MM.1S (cell line): ENCODE measurements at regions not wholly inside any gene's neighbourhood (a gene's known extent, or its start where the extent isn't known, plus 50 kb on each side); places are given as distances from the start of the nearest gene placed in this dataset.

Source experiments
- DNase-seq: peaks from one replicate; pipeline ENCODE4 v3.0.0-alpha.2; 2015
- H2AFZ ChIP-seq: fragments of 300-600 bp; sonication (generic); 2 replicates; pipeline ENCODE4 v1.6.0; 2016; ENCODE audit warnings: antibody characterized with exemption, low read length
- H3F3A ChIP-seq: fragments of 300-600 bp; sonication (generic); 2 replicates; pipeline ENCODE4 v1.6.1; 2016; ENCODE audit warnings: mild to moderate bottlenecking, antibody characterized with exemption, low read length, moderate library complexity, mixed read lengths; ENCODE audit not compliant: insufficient read depth
- H3K27ac ChIP-seq: fragments of 300-600 bp; sonication (generic); 2 replicates; pipeline ENCODE4 v1.5.1; 2016; ENCODE audit warnings: mild to moderate bottlenecking, low read length
- H3K27me3 ChIP-seq: fragments of 300-600 bp; sonication (generic); replicated peaks from 2 replicates; pipeline ENCODE4 v1.6.0; 2016; ENCODE audit warnings: low read length; ENCODE audit not compliant: insufficient read depth
- H3K36me3 ChIP-seq: fragments of 300-600 bp; sonication (generic); replicated peaks from 2 replicates; pipeline ENCODE4 v1.6.1; 2016; ENCODE audit warnings: mild to moderate bottlenecking, low read length, mixed read lengths; ENCODE audit not compliant: insufficient read depth
- H3K4me1 ChIP-seq: fragments of 300-600 bp; sonication (generic); 2 replicates; pipeline ENCODE4 v1.6.1; 2016; ENCODE audit warnings: low read length, mixed read lengths
- H3K4me2 ChIP-seq: fragments of 300-600 bp; sonication (generic); 2 replicates; pipeline ENCODE4 v1.6.0; 2016; ENCODE audit warnings: low read depth, low read length
- H3K4me3 ChIP-seq: fragments of 300-600 bp; sonication (generic); 2 replicates; pipeline ENCODE4 v1.5.1; 2016; ENCODE audit warnings: low read length, mixed read lengths
- H3K79me2 ChIP-seq: fragments of 300-600 bp; sonication (generic); 2 replicates; pipeline ENCODE4 v1.6.1; 2016; ENCODE audit warnings: mixed run types, low read length, mixed read lengths
- H3K9ac ChIP-seq: fragments of 300-600 bp; sonication (generic); 2 replicates; pipeline ENCODE4 v1.6.1; 2016; ENCODE audit warnings: low read length, mixed read lengths
- H3K9me2 ChIP-seq: fragments of 300-600 bp; sonication (generic); replicated peaks from 2 replicates; pipeline ENCODE4 v1.6.1; 2016; ENCODE audit warnings: mild to moderate bottlenecking, low read length, mixed read lengths; ENCODE audit not compliant: insufficient read depth
- H3K9me3 ChIP-seq: fragments of 300-600 bp; sonication (generic); replicated peaks from 2 replicates; pipeline ENCODE4 v1.6.1; 2016; ENCODE audit warnings: mild to moderate bottlenecking, low read length, mixed read lengths; ENCODE audit not compliant: insufficient read depth
- H4K20me1 ChIP-seq: fragments of 300-600 bp; sonication (generic); 2 replicates; pipeline ENCODE4 v1.6.1; 2016; ENCODE audit warnings: mild to moderate bottlenecking, low read length, moderate library complexity, mixed read lengths; ENCODE audit not compliant: insufficient read depth
- EZH2 ChIP-seq: fragments of 300-600 bp; sonication (generic); optimal IDR thresholded peaks from 2 replicates; pipeline ENCODE3; 2017; ENCODE audit warnings: low read depth, mild to moderate bottlenecking, antibody characterized with exemption, low read length, mixed read lengths
- EZH2phosphoT487 ChIP-seq: fragments of 300-600 bp; sonication (generic); IDR thresholded peaks from 2 replicates; pipeline ENCODE4 v1.6.1; 2018; ENCODE audit warnings: antibody characterized with exemption, low read length
- TF ChIP-seq, protein P1 (sequence below): fragments of 300-600 bp; sonication (generic); IDR thresholded peaks from 2 replicates; pipeline ENCODE4 v1.5.1; 2016; ENCODE audit warnings: antibody characterized with exemption, low read length, mixed read lengths

DNA sequence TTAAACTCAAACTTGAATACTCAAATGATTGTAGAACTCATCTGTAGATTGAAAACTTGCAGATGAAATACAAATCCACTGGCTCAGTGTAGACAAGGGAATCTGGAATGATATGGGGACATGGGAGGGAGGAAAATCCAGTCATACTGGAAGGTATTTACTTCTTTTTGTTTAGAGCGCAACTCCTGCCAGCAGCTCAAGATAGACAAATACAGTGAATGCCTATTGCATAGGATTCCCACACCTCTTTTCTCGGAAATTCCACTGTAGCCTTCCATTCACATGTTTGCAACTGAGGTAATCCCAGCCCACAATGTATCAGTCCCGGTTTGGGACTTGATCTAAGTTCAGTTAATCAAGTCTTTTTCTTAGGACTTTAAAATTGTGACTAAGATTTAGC, 311.2 kb downstream of the PTPRC start:
- H3K36me3 ChIP-seq: no peaks in the 10 kb centered on the region
- H3K4me1 ChIP-seq: no peaks in the 10 kb centered on the region
- no peak for TF ChIP-seq EZH2phosphoT487
- TF ChIP-seq, protein P1, sequence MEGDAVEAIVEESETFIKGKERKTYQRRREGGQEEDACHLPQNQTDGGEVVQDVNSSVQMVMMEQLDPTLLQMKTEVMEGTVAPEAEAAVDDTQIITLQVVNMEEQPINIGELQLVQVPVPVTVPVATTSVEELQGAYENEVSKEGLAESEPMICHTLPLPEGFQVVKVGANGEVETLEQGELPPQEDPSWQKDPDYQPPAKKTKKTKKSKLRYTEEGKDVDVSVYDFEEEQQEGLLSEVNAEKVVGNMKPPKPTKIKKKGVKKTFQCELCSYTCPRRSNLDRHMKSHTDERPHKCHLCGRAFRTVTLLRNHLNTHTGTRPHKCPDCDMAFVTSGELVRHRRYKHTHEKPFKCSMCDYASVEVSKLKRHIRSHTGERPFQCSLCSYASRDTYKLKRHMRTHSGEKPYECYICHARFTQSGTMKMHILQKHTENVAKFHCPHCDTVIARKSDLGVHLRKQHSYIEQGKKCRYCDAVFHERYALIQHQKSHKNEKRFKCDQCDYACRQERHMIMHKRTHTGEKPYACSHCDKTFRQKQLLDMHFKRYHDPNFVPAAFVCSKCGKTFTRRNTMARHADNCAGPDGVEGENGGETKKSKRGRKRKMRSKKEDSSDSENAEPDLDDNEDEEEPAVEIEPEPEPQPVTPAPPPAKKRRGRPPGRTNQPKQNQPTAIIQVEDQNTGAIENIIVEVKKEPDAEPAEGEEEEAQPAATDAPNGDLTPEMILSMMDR: no peak
- no peak for DNase-seq
- no peaks in the 10 kb centered on the region for H3F3A ChIP-seq
- no peak overlapping the region for H3K27ac ChIP-seq
- no peaks in the 10 kb centered on the region for H4K20me1 ChIP-seq
- H3K4me3 ChIP-seq: no peak overlapping the region
- no peak overlapping the region for H2AFZ ChIP-seq
- no peaks in the 10 kb centered on the region for H3K9me2 ChIP-seq
- H3K27me3 ChIP-seq: no peaks in the 10 kb centered on the region
- H3K4me2 ChIP-seq: no peak overlapping the region
- no peaks in the 10 kb centered on the region for H3K79me2 ChIP-seq
- H3K9ac ChIP-seq: no peak overlapping the region
- H3K9me3 ChIP-seq: no peaks in the 10 kb centered on the region

DNA sequence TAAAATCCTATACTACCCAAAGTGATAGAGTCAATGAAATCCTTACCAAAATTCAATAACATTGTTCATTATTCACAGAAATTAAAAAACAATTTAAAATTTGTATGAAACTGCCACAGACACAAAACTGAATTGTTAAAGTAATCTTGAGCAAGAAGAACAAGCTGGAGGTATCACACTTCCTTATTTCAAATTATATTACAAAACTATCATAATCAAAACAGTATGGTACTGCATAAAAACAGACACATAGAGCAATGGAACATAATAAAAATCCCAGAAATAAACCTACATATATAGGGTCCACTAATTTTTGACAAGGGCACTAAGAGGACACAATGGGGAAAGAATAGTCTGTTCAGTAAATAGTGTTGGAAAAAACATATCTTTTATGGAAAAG, 316.2 kb downstream of the PTPRC start:
- no peak overlapping the region for H3K4me3 ChIP-seq
- no peaks in the 10 kb centered on the region for H3K27me3 ChIP-seq
- no peaks in the 10 kb centered on the region for H3F3A ChIP-seq
- H3K36me3 ChIP-seq: no peaks in the 10 kb centered on the region
- TF ChIP-seq, protein P1: no peak
- TF ChIP-seq EZH2: no peak
- no peak for TF ChIP-seq EZH2phosphoT487
- H3K4me2 ChIP-seq: no peak overlapping the region
- H3K27ac ChIP-seq: no peak overlapping the region
- no peaks in the 10 kb centered on the region for H3K4me1 ChIP-seq
- no peak overlapping the region for H3K9ac ChIP-seq
- no peaks in the 10 kb centered on the region for H3K9me3 ChIP-seq
- no peaks in the 10 kb centered on the region for H3K9me2 ChIP-seq
- no peak for DNase-seq
- no peaks in the 10 kb centered on the region for H4K20me1 ChIP-seq
- no peak overlapping the region for H2AFZ ChIP-seq
- H3K79me2 ChIP-seq: no peaks in the 10 kb centered on the region

- H3K4me2 ChIP-seq: no peak overlapping the region
- H3K36me3 ChIP-seq: no peaks in the 10 kb centered on the region
- no peak for DNase-seq
- no peaks in the 10 kb centered on the region for H3K79me2 ChIP-seq
- H3K9me3 ChIP-seq: no peaks in the 10 kb centered on the region
- no peaks in the 10 kb centered on the region for H3K27me3 ChIP-seq
- H3K27ac ChIP-seq: no peak overlapping the region
- no peaks in the 10 kb centered on the region for H3K4me1 ChIP-seq
- H3F3A ChIP-seq: no peaks in the 10 kb centered on the region
- H4K20me1 ChIP-seq: no peaks in the 10 kb centered on the region
- H2AFZ ChIP-seq: no peak overlapping the region
- TF ChIP-seq, protein P1: no peak
- no peak for TF ChIP-seq EZH2
- H3K9ac ChIP-seq: no peak overlapping the region
- no peaks in the 10 kb centered on the region for H3K9me2 ChIP-seq
- no peak overlapping the region for H3K4me3 ChIP-seq
Measured at GRCh38 chr1:198957044-198957443, 318.2 kb downstream of the PTPRC start.
